ENCODE measurements at regions not wholly inside any gene's neighbourhood (a gene's known extent, or its start where the extent isn't known, plus 50 kb on each side); places are given as distances from the start of the nearest gene placed in this dataset.
"Not testable (repeated sequence)": the region's sequence is repeated elsewhere in the genome, so short reads cannot be mapped to it uniquely, and the experiment has no call there.

DNA sequence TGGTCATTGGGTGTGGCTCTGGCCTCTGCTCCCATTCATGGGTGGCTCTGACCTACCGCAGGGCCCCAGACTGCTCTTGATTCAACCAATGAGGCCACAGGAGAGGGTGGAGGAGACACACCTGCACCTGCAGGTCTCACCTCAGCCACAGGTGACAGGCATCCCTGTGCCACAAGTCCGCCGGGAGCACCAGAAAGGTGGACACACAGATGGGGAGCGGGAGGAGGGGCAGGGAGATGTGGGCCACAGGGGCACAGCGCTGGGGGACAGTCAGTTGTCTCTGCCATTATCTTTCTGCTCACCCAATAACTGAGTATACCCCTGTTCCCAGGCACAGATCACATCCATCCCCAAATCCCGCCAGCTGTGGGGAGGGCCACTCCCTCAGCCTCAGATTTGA, 189.1 kb upstream of the SALL3 start:
- DNase-seq: no peak

DNA sequence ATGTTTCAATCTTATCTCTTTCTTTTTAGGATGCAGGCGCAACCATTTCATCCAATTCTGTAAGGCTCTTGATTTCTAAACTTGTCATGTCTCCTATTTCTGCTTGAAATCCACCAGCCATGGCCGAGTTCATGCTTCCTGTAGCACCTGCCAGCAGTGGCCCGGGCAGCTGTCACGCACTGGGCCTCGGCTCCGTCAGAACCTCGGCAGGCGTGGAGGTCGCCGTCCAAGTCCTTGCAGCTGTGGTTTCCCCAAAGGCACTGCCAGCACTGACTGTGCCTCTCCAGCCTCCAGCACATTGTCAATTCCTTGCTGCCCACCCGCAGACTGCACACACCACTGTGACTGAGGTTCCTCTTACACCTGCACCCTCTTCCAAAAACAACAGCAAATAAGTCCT, 188.7 kb upstream of the SALL3 start:
- DNase-seq: no peak

DNA sequence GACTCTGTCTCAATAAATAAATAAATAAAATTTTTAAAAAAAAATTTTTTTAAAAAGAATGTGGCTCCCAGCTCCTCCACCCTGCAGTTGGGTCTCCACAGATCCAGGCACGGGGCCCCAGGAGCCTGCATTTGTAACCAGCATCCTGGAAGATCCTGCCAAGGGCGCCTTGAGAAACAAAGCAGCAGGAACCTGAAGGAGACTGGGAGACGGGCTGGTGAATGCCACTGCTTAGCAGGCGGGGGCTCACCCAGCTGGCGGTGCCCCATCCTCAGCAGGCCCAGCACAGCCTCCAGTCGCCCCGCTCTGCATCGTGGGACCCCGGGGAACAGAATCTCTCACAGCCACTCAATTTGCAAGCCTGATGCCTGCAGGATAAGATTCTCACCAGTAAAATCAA, 187.5 kb upstream of the SALL3 start:
- no peak for DNase-seq

DNA sequence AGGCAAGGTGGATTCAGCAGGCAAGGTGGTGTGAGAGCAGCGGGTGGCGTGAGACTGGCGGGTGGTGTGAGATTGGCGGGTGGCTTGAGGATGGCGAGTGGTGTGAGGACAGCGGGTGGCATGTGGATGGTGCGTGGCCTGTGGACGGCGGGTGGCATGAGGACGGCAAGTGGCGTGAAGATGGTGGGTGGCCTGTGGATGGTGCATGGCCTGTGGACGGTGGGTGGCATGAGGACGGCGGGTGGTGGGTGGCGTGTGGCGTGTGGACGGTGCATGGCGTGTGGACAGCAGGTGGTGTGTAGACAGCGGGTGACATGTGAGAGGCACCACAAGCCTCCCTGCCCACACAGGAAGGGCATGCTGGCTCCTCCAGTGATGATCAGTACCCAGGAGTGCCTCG, 186.9 kb upstream of the SALL3 start:
- DNase-seq: no peak

DNA sequence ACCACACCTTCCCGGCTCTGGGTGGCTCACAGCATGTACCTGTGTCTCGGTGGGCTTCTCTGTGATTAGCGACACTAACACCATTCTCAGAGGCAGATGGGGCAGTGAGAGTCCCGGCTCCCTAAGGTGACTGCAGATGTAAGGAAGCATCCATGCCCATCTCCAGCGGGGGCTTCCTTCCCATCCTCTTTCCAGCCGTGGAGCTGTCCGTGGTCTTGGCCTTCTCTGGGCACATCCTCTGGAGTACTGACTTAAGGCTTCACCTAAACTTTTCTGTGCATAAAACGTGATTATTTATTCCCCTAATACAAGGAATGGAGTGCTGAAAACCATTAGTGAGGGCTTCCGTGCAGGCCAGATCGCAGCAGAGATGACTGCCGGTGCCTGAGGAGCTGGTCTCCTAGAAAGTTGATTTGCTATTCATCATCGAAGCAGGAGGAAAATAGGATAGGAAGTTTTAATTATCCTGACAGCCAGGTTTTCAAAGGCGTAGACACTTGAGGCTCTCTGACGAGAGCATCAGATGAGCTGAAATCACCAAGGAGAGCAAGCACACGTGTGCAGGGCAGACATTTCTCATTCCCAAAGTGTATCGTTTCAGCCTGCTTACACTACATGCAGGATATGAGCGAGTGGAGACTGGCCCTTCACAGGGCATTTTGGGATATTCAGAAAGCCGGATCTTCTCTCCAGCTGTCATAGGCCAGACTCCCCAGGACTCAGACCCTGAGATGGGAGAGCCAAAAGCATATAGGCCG, 186.1 kb upstream of the SALL3 start:
- DNase-seq: no peak

DNA sequence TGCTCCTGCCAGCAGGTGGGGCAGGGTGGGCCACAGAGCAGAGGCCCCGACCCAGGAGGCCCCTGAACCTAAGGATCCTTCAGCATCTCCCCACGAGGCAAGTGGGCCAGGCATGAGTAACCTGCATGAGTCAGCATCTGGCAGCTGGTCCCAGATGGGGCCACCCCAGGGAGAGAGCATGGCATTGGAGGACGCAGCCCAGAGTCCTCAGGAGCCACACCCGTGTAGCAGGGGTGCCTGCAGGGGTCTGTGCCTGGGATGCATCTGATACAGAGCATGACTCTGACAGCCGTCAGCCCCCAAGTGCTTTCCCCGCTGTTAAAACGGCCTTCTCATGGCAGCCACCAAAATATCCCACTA, 185.6 kb upstream of the SALL3 start:
- no peak for DNase-seq

DNA sequence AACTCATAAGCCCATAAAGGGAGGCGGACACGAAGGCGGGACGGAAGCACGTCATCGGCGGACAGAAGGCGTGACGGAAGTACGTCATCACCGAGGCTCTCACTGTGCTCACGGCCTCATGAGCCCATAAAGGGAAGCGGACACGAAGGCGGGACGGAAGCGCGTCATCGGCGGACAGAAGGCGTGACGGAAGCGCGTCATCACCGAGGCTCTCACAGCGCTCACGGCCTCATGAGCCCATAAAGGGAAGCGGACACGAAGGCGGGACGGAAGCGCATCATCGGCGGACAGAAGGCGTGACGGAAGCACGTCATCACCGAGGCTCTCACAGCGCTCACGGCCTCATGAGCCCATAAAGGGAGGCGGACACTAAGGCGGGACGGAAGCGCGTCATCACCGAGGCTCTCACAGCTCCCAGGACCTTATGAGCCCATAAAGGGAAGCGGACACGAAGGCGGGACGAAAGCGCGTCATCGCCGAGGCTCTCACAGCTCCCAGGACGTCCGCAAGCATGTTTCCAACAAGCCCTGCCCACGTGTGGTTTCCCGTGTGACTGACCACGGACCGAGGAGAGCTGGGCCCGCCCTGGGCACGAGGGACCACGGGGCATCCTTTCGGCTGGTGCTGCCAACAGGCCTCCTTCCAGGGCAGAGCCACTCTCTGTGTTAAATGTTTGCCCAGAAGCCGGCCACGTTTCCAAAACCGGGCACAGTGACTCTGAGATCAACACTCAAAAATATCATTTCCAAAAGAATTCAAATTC, 182.7 kb upstream of the SALL3 start:
- no peak for DNase-seq

DNA sequence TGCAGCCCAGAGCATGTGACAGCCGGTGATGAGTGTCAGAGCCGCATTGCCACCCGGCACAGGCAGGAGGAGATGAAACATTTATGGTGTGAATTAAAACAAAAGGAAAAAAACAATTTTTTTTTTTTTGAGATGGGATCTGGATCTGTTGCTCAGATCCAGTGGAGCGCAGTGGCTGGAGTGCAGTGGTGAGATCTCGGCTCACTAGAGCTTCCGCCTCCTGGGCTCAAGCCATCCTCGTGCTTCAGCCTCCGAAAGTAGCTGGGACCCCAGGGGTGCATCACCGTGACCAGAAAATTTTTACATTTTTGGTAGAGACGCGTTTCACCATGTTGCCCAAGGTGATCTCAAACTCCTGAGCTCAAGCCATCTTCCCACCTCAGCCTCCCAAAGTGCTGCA, 182.1 kb upstream of the SALL3 start:
- DNase-seq: no peak

DNA sequence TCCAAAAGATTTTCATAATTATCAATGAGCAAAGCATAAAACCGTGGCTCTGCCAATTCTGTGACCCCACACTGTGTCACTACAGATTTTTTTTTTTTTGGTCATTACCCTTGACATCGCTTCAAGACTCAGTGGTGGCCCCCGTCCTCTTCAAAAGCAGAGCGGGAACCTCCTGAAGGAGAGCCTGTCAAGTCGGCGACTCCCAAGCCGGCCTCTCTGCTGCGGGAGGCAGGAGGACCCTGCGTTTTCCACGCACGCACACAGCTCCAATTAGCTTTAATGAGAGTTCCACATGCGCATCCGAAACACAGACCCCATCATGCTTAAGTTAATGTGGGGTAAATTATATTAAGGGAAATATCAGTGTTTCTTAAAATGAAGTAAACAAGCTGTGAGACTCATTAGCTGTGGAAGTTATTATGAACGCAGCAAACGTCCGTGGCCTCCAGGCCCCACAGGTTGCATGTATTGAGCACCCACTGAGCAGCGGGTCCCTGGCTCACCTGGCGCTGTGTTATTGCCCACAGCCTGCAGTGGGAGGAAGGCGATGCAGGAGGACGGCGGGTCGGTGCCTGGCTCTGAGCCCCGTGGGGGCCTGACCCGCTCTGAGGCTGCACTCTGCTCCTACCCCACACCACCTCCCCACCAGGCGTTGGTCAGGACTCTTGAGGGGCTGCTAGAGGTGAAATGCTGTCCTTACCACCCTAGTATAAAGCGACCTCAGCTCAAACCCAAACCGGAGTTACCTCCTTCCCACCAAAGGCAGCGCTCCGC, 181.0 kb upstream of the SALL3 start:
- no peak for DNase-seq

DNA sequence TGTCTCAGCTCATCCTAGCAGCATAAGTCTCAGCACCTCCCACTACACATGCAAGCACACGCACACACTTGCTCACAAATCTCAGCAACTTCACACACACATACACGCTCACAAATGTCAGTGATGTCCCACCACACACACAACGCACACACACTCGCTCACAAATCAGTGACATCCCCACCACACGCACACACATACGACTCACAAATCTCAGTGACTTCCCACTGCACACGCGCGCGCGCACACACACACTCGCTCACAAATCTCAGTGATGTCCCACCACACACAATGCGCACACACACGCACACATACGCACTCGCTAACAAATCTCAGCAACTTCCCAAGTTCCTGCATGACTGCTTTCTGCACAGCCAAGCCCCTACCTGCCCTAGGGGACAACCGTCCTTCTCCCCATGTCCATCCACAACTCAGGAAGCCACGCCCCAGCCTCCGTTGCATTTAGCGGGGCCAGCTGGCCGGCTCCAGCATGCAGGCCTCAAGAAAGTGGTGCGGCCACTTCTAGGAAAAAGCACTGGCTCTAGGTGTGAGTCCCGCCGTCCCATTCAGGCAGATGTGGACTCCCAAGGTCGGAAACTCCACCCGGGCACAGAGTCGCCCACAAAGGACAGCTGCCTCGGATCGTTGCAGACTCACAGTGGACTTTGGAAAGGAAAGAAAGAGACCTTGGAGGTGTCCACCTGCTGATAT, 180.1 kb upstream of the SALL3 start:
- DNase-seq: no peak

DNA sequence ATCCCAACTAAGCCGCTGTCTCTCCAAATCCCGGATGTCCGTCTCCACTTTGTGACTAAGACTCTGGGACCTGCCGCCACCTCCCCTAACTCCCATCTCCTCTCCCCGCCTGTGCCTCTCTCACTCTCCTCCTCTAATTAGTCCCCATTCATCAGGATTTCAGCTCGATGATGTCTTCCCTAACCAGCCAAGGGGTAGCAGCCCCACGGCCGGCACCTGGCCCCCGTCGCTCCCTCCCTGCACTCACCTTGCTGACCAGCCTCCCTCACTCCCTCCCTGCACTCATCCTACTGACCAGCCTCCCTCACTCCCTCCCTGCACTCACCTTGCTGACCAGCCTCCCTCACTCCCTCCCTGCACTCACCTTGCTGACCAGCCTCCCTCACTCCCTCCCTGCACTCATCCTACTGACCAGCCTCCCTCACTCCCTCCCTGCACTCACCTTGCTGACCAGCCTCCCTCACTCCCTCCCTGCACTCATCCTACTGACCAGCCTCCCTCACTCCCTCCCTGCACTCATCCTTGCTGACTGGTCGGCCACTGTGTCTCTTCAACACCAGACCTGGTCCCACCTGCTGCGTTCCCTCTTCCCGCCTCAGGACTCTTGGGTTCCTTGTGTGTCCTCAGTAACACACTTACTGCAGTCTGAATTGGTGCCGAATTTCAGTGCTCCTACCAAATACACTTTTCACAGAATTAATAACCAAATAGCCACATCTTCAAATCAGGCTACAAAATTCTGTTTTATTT, 179.3 kb upstream of the SALL3 start:
- DNase-seq: not testable (repeated sequence)

DNA sequence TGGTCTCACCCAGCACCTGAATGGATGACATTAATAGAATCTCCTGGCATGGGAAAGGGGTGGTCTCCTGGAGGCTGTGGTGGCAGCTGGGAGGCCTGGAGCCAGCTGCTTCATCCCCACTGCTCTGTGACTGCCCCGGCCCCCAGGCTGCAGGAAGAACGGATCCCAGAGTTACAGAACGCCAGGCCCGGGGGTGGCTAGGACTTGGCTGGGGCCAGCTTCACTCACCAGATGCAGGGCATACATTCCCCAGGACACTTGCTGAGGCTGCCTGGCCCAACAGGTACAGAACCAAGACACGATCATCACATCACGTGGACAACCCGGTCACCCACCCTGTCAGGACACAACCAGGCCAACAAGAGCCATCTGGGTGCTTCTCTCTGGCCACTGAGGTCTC, 178.6 kb upstream of the SALL3 start:
- DNase-seq: no peak

DNA sequence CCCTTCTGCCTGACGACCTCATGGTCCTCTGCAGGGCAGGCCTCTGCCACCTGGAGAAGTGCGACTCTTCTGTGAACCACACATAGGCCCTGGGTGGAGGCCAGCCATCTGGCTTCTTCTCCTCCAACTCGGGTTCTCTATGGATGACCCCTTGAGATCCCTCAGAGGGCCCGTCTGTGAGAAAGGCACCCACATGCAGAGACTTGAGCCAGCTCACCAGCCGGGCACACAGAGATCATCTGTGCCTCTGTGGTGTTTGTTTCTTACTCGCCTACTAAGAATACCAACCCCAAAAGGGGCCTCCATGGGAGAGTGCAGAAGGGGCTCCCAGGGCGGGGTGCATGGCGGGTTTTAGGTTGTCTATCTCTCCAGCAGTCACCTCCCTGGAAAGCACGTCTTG, 176.5 kb upstream of the SALL3 start:
- DNase-seq: no peak

DNA sequence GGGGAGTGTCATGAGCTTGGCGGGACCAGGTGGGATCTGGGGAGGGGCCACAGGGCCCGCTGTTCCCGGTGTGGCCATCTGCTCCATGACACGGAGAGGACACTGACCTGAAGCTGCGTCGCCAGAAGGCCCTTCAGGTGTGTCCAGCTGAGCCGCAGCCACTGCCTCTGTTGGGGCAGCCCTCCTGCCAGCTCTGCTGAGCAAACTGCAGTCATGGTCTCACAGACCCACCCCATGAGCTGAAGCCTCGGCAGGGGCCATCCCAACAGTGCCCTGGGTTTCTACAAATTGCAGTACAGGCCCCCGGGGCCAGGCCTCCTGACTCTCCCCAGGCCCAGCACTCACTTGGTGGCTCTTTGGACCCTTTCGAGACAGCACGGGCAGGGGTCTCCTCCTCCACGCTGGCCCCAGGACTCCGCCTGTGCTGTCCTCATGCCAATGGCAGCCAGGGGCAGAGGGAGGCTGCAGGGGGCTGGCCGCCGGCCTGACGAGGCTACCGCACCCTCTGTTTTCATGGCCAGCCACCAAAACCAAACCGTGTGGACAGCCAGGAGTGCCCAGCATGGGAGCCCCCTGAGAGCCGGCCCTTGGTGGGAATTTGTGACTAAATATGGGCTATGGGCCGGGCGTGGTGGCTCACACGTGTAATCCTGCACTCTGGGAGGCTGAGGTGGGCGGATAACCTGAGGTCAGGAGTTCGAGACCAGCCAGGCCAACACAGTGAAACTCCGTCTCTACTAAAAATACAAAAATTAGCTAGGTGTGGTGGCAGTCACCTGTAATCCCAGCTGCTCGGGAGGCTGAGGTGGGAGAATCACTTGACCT, 175.2 kb upstream of the SALL3 start:
- DNase-seq: no peak

DNA sequence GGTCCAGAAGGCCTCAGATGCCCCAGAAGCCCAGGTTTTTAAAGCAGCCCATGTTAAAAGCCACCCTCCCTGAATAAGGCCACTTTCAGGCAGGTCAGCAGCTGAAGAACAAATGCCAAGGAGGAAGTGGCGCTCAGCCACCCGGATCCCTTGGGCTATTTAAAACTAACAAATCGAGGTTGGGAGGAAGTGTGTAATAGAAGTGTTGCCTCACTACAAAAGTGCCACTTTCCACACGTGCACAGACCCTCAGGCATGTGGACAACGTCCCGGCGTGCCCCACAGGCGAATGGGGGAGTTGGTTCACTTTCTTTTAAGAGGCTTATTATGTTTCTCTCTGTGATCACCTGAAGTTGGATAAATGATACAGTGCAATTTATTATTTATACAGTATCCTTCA, 173.8 kb upstream of the SALL3 start:
- no peak for DNase-seq

DNA sequence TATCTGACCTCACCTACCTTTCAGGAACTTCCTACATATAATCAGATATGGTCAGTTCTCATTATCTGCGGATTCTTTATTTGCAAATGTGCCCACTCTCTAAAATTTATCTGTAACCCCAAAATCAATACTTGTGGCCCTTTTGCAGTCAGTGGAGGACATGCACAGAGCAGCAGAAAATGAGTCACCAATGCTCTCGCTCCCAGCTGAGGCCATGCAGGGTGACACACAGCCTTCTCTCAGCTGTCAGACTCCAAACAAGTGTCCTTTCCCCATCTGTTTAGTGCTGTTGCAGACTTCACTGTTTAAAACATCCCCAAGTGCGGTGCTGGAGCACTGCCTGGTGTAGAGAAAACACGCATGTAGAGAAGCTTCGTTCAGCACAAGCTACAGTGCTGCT, 171.9 kb upstream of the SALL3 start:
- no peak for DNase-seq

DNA sequence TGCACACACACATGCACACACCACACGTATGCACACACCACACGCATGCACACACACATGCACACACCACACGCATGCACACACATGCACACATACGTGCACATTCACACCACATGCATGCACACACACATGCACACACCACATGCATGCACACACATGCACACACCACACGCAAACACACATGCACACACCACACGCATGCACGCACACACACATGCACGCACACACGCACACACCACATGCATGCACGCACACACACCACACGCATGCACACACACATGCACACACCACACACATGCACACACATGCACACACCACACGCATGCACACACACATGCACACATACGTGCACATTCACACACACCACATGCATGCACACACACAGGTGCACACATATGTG, 169.8 kb upstream of the SALL3 start:
- DNase-seq: no peak

DNA sequence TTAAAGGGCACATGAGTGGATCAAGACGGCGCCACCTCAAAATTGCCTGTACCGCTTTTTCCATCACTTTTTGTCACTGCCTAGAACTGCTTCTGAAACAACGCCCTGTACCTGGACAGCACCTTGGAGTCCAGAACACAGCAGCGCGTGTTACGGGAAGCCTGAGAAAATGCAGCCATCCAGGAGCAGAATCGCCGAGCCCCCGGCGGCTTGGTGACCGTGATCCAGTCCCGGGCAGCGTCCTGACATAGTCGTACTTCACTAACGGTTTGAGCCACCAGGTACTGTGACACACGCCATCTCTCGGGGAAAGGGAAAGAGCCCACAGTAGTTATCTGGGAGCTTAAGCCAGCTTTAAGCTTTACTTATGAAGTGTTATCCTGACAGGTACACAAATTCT, 168.9 kb upstream of the SALL3 start:
- DNase-seq: no peak

DNA sequence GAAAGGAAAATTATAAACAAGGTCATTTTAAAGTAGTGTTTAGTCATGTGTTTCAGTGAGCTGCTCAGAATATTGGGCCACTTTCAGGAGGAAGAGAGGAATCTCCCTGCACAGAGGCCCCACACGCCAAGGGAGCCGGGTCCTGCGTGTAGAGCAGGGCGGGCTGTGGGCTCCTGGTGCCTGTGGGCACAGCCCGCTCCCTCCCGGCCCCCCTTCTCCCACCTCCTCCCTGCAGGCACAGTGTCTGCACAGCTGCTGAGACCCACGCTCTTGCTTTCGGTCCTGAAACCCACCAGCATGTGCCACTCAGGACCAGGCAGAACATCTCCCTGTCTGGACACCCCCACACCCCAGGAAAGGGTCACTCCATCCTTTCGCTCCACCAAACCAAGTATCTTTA, 167.6 kb upstream of the SALL3 start:
- no peak for DNase-seq

DNA sequence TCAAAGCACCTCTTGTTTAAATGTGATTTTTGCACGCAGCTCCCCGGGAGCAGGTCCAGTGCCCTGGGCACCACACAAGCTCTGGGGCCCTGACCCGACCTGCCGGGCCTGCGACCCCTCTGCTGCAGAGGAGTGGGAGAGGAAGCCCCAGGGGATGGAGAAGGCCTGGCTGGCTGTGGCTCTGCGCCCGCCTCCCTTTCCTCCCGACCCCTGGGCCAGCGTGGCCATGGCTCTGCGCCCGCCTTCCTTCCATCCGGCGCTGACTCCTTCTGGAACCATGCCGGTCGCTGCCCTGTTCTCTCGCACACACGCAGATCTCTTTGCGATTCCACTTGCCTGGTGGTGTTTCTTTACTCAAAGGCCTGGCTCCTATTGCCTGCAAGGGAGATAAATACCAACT, 166.5 kb upstream of the SALL3 start:
- no peak for DNase-seq

Data from renal pelvis (tissue), 1 donor.